Omental fat pad (tissue), 3 donors: ENCODE measurements at regions not wholly inside any gene's neighbourhood (a gene's known extent, or its start where the extent isn't known, plus 50 kb on each side); places are given as distances from the start of the nearest gene placed in this dataset.

Experiments
- ATAC-seq: fragments of 150-250 bp; one replicate; pipeline ENCODE4 v1.9.1; 2016; ENCODE audit warnings: mild to moderate bottlenecking, moderate library complexity; ENCODE audit not compliant: low FRiP score
- DNase-seq: peaks from one replicate; pipeline ENCODE4 v3.0.0-alpha.2; 2019; ENCODE audit warnings: low spot score
- CTCF ChIP-seq, 3 donors: fragments of 450-650 bp; IDR thresholded peaks; one replicate each; pipeline ENCODE4 v1.5.1; 2016 to 2017; ENCODE audit warnings: antibody characterized with exemption in 3 of 3, mild to moderate bottlenecking in 3 of 3, moderate library complexity in 2 of 3

GRCh38 chr3:59519094-59519493 lies 469.3 kb upstream of the CFAP20DC start:
- no peak for TF ChIP-seq CTCF (IDR thresholded peaks at IDR 0.05)
- ATAC-seq (no peak), DNase-seq (no peak)

DNA sequence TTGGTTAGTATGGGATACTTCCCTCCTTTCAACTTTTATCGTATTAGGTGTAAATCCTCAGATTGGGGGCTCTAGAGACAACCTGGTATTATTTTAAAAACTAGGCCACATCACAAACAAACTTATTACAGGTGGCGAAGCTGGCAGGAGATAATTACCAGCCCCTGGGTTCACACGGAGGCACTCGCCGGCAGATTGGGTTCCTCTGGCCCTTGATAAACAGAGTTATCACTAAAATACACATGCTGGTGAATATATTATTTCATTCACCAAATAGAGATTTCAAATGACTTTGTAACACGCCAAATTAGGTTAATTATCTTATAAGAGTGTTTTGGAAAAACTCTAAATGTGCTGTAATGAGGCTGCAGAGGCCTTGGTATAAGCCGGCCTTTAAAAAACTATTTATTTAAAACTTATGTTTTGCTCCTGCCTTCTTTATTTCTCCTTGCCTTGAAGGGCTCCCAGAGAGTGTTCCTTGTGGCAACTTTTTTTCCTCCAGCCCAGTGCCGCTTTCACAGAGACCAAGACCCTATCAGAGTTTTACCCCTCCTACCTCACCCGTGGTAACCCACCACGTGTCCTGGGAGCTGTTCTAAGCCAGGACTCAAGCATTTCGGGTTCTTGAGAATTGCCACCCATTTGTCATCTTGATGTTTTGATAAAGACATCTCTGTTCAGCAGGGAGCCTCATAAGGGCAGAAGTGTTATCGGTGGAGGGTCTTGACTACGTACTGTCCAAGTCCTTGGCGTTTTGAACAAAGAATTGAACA lies 468.6 kb upstream of the CFAP20DC start:
- no peak for DNase-seq
- no peak for ATAC-seq
- TF ChIP-seq CTCF (IDR thresholded peaks at IDR 0.05): no peak

DNA sequence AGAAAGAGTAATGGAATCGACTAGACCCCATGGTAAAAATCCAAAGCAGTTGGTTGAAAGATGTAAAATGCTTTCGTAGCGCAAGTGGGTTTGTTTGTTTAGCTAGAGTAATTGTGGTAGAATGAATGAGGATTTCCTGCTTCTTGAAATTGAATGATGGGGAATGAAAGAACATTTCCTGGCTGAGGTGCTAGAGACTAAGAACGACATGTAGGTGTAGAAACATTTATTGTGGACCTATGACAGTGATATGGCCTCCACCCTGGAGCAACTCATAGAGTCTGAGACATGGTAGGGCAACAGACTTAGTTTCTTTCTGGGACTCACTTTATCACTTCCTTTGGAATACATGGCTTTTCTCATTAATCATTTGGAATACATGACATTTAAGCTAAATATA lies 467.6 kb upstream of the CFAP20DC start:
- ATAC-seq: no peak
- no peak for DNase-seq
- TF ChIP-seq CTCF (IDR thresholded peaks at IDR 0.05): no peak

DNA sequence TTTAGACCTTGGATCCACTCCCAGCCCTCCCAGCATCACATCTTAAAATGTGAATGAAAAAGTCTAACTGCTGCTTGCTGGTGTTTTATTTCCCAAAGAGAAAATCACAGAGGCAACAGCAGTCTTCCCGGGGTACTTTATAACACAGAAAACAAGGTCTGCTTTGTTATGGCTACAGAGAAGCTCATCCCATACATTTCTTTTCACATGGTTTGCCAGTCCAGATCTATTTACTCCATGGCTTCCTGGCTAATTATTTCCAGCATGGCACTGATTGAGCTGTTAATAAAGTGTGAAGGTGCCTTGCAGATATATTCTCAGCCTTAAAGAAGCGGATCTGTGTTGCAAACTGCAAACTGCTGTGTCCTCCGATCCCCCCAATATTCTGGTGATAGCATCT lies 466.1 kb upstream of the CFAP20DC start:
- ATAC-seq: no peak
- TF ChIP-seq CTCF (IDR thresholded peaks at IDR 0.05): no peak
- DNase-seq: no peak

GRCh38 chr3:59514865-59515482 lies 465.1 kb upstream of the CFAP20DC start:
- ATAC-seq: no peak
- DNase-seq: no peak
- no peak for TF ChIP-seq CTCF (IDR thresholded peaks at IDR 0.05)

DNA sequence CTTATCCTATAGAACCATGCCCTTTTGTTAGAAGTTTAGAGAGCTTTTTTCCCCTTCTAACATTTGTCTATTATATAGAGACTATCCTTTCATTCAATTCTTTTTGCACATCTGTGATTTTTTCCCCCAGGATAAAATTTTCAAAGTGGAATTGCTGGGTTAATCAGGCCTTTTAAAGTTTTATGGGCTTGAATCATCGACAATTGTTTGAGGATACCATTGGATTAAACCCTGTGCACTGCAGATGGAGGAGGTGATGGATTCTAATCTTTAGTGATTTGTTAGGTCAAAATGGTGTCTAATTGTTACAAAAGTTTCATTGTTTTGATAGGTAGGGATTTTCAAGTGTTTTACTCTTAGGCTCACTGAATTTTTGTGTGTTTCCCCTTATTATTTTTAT lies 463.7 kb upstream of the CFAP20DC start:
- ATAC-seq (no peak), DNase-seq (no peak)
- TF ChIP-seq CTCF (IDR thresholded peaks at IDR 0.05): no peak

- DNase-seq: no peak
- no peak for ATAC-seq
- no peak for TF ChIP-seq CTCF (IDR thresholded peaks at IDR 0.05)
Observed at GRCh38 chr3:59512066-59512465, 462.2 kb upstream of the CFAP20DC start.
